ENCODE measurements at regions not wholly inside any gene's neighbourhood (a gene's known extent, or its start where the extent isn't known, plus 50 kb on each side); places are given as distances from the start of the nearest gene placed in this dataset.
A peak's percentile ranks its signal among the peaks of the same experiment; 100 is the strongest.

GRCh38 chr11:110910384-110910783, 198.1 kb upstream of the ARHGAP20 start:
- peak overlapping the region in 1 of 2 donors; percentile 13 for H3K27ac ChIP-seq
- no peaks in the 10 kb centered on the region for H3K4me1 ChIP-seq (replicated peaks)

GRCh38 chr11:110909336-110909735, 197.1 kb upstream of the ARHGAP20 start:
- Histone ChIP-seq H3K4me3 (no peak overlapping the region), H3K36me3 (no peaks in the 10 kb centered on the region), H3K27me3 (replicated peaks; ENCODE audit: insufficient read depth) (no peaks in the 10 kb centered on the region), H3K4me1 (replicated peaks) (no peaks in the 10 kb centered on the region), H3K9me3 (no peaks in the 10 kb centered on the region), H3K27ac (no peak overlapping the region)
- intact Hi-C loops (cut with DNase I) = no loop called here
- no peak for DNase-seq (ENCODE audit: low spot score)
- no peak for TF ChIP-seq CTCF (IDR thresholded peaks at IDR 0.05)
- no peak for TF ChIP-seq POLR2A (IDR thresholded peaks at IDR 0.05)
- TF ChIP-seq POLR2AphosphoS5 (IDR thresholded peaks at IDR 0.05) = peak; percentile 10
- 22% methylated on average over 8 of the region's 8 CpGs for WGBS

More at GRCh38 chr11:110910384-110910783, 198.1 kb upstream of the ARHGAP20 start:
- H3K9me3 ChIP-seq = no peaks in the 10 kb centered on the region
- no peak for DNase-seq (ENCODE audit: low spot score)
- intact Hi-C loops (cut with DNase I) = no loop called here
- no peaks in the 10 kb centered on the region for H3K36me3 ChIP-seq
- no peak for TF ChIP-seq POLR2A (IDR thresholded peaks at IDR 0.05)
- TF ChIP-seq CTCF (IDR thresholded peaks at IDR 0.05) = no peak
- TF ChIP-seq POLR2AphosphoS5 (IDR thresholded peaks at IDR 0.05) = no peak
- H3K4me3 ChIP-seq = no peak overlapping the region
- no peaks in the 10 kb centered on the region for H3K27me3 ChIP-seq (replicated peaks; ENCODE audit: insufficient read depth)
- 28% methylated on average over 2 of the region's 2 CpGs for WGBS

GRCh38 chr11:110908401-110909105, 196.3 kb upstream of the ARHGAP20 start:
- Histone ChIP-seq H3K9me3 (no peaks in the 10 kb centered on the region), H3K4me3 (no peak overlapping the region), H3K4me1 (replicated peaks) (no peaks in the 10 kb centered on the region), H3K36me3 (no peaks in the 10 kb centered on the region), H3K27me3 (replicated peaks; ENCODE audit: insufficient read depth) (no peaks in the 10 kb centered on the region), H3K27ac (no peak overlapping the region)
- 55% methylated on average over 3 of the region's 3 CpGs for WGBS
- intact Hi-C loops (cut with DNase I) = no loop called here
- DNase-seq (ENCODE audit: low spot score) = no peak
- TF ChIP-seq POLR2A (IDR thresholded peaks at IDR 0.05) (no peak), POLR2AphosphoS5 (IDR thresholded peaks at IDR 0.05) (no peak), CTCF (IDR thresholded peaks at IDR 0.05) (no peak)

- Histone ChIP-seq H3K9me3 (no peaks in the 10 kb centered on the region), H3K36me3 (no peaks in the 10 kb centered on the region), H3K27ac (no peak overlapping the region), H3K27me3 (replicated peaks; ENCODE audit: insufficient read depth) (no peaks in the 10 kb centered on the region), H3K4me1 (replicated peaks) (no peaks in the 10 kb centered on the region), H3K4me3 (no peak overlapping the region)
- DNase-seq (ENCODE audit: low spot score) = peak; percentile 12
- TF ChIP-seq CTCF (IDR thresholded peaks at IDR 0.05) (no peak), POLR2AphosphoS5 (IDR thresholded peaks at IDR 0.05) (no peak), POLR2A (IDR thresholded peaks at IDR 0.05) (no peak)
- 22% methylated on average over 1 of the region's 1 CpG for WGBS
- intact Hi-C loops (cut with DNase I) = no loop called here
Observed at GRCh38 chr11:110907629-110908028, 195.4 kb upstream of the ARHGAP20 start.

GRCh38 chr11:110903830-110904229, 191.6 kb upstream of the ARHGAP20 start:
- intact Hi-C loops (cut with DNase I) = no loop called here
- no peak overlapping the region for H3K27ac ChIP-seq
- WGBS = 48% methylated on average over 5 of the region's 5 CpGs
- no peaks in the 10 kb centered on the region for H3K9me3 ChIP-seq
- DNase-seq (ENCODE audit: low spot score) = no peak
- no peak overlapping the region for H3K4me3 ChIP-seq
- no peaks in the 10 kb centered on the region for H3K36me3 ChIP-seq
- TF ChIP-seq CTCF (IDR thresholded peaks at IDR 0.05) (no peak), POLR2A (IDR thresholded peaks at IDR 0.05) (no peak), POLR2AphosphoS5 (IDR thresholded peaks at IDR 0.05) (no peak)
- no peaks in the 10 kb centered on the region for H3K4me1 ChIP-seq (replicated peaks)
- no peaks in the 10 kb centered on the region for H3K27me3 ChIP-seq (replicated peaks; ENCODE audit: insufficient read depth)
